GM12874 (cell line): ENCODE measurements at regions not wholly inside any gene's neighbourhood (a gene's known extent, or its start where the extent isn't known, plus 50 kb on each side); places are given as distances from the start of the nearest gene placed in this dataset.

Source experiments
- CTCF ChIP-seq: IDR thresholded peaks from 2 replicates; pipeline ENCODE4 v1.5.1; 2011; ENCODE audit warnings: low read depth, mild to moderate bottlenecking, control low read depth, low read length, moderate library complexity; ENCODE audit not compliant: insufficient read depth

GRCh38 chr18:73212442-73212841, 344.7 kb upstream of the NETO1 start:
- TF ChIP-seq CTCF, result no peak

GRCh38 chr18:73201940-73202339, 334.2 kb upstream of the NETO1 start:
- TF ChIP-seq CTCF, result no peak

GRCh38 chr18:73199151-73199550, 331.4 kb upstream of the NETO1 start:
- TF ChIP-seq CTCF, result no peak

- TF ChIP-seq CTCF, result no peak
These were observed 321.9 kb upstream of the NETO1 start for GRCh38 chr18:73189718-73190117.

- TF ChIP-seq CTCF, result no peak
These were observed 300.4 kb upstream of the NETO1 start for GRCh38 chr18:73168236-73168635.

- TF ChIP-seq CTCF, result no peak
These were observed 296.6 kb upstream of the NETO1 start for GRCh38 chr18:73164430-73164829.

- no peak for TF ChIP-seq CTCF
These were observed 295.4 kb upstream of the NETO1 start for GRCh38 chr18:73163236-73163635.

GRCh38 chr18:73156117-73156516, 288.3 kb upstream of the NETO1 start:
- no peak for TF ChIP-seq CTCF
